Iris pigment epithelial cell (primary cell): ENCODE measurements at regions not wholly inside any gene's neighbourhood (a gene's known extent, or its start where the extent isn't known, plus 50 kb on each side); places are given as distances from the start of the nearest gene placed in this dataset.

ENCODE experiments used
- DNase-seq: peaks from one replicate; pipeline ENCODE4 v3.0.0-alpha.2; 2011; ENCODE audit warnings: low read depth

DNA sequence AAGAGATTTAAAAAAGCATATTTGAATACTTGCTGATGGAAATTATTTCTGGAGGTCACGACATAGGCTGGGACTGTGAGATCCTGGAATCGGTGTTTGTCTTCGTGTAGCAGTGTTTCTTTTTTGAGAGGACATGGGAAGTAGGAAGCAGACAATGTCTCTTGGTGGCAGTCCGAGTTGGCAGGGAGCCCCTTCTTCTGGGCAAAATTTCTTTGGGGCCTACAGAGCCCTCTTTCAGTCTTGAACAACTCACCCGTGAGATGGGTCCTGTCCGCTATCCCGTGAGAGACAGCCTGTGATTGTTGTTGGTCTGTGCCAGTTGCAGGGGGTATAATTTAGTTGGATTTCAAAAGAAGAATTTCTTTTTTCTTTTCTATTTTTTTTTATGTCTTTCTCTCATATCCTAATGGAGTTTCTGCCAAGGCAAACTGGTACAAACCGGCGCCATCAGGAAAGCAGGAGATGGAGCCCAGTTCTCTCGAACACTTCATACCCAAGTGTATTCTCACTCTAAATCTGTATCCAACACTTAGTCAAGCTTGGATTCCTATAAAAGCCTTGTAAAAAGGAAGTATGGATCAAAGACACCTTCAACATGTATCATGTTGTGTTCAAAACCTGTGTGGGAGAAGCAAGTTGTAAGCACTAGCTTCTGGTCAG is 785.1 kb downstream of the MAFB start:
- DNase-seq, result no peak

DNA sequence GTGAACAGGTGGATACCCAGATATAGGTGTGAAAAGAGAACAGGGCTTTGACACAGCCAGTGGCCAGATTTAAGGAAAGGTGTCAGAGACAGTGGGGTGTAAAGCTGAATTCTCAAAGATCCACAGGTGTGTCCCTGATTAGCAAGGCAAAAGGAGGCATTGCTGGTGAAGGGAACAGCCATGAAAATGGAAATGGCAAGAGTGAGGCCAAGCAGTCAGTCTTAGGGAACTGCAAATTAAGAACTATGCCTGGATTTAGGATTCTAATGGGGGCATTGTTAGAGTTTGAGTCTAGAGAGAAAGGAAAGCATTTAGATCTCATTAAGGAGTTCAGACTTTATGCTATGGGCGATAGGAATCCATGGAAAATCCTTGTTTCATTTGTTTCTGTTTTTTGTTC is 789.2 kb downstream of the MAFB start:
- DNase-seq, result no peak

DNA sequence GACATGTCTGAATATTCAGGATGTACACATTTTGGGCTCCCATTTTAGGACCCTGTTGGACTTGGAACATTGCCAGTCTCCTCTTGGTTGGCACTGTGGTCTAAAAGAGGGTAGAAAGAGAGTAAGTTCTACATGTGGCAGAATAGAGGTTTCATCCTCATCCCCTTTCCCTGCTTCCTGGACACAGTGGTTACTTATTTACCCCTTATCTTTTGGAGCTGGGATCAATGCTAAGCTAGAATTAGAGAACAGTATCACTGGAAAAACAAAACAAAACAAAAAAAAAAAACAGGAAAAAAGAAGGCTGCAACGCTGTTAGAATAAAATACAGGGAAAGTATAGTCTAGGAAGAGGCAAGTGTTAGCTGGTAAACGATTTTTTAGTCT is 790.6 kb downstream of the MAFB start:
- DNase-seq, result no peak

DNA sequence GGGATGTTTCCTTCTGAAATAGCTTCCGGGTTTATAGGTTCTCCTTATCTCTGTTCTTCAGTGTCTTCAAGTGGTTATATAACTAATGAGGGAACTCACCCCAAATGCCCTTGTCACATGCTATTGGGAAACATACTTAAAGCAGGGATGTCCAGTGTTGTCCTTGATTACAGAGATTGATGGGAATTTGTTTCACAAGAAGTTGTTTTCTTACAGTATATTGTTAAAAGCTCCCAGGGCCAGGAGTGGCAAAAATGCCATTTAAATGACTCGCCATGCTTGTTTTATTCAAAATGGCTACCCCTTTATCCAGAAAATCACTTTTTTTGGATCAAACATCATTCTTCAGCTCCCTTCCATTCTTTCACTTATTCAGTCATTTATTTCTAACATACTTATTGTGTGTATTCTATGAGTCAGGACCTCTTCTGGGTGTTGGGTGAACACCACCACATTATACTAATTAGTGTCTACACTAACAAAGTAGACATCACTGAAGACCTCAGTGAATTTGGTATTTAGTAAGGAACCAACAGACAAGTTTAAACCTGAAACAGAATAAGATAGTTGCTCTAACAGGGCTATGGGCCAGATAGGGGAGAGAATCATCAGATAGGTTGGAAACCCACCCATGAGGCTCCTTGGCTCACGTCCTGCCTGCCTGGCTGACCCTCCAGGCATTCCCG is 791.1 kb downstream of the MAFB start:
- DNase-seq, result no peak

DNA sequence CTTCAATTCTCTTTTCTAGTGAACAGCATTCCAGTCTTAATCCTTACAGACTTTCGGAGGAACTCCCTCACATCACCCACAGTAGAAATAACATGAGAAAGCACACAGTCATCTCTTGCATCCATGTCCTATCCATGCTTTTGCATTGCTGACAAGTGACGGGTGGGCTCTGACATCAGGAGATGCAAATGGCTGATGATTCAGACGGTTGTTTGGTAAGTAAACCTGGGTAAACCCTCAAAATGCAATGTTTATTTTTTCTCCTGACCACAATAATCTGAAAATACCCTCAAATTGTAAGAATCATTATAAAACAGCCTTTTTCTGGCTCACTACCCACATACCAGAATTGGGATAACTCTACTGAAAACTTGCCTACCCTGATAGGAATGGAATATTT is 792.0 kb downstream of the MAFB start:
- DNase-seq, result peak; percentile 48

DNA sequence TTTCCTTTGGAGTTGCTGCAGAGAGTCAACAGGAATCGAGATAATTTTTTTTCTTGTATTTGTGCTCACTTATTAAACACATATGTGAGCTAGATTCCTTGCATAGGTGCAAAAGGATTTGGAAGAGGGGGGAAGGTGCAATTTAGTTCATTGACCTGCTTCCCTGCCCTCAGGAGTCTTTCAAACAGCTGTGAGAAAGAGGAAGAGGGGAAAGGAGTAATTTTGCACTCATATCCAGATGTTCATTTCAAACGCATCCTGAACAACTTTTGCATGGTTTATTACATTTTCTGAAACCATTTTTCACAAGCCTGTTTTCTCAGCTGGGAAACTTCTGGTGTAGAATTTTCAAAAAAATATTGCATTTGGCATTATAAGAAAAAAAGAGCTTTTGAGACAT is 795.0 kb downstream of the MAFB start:
- DNase-seq, result no peak

DNA sequence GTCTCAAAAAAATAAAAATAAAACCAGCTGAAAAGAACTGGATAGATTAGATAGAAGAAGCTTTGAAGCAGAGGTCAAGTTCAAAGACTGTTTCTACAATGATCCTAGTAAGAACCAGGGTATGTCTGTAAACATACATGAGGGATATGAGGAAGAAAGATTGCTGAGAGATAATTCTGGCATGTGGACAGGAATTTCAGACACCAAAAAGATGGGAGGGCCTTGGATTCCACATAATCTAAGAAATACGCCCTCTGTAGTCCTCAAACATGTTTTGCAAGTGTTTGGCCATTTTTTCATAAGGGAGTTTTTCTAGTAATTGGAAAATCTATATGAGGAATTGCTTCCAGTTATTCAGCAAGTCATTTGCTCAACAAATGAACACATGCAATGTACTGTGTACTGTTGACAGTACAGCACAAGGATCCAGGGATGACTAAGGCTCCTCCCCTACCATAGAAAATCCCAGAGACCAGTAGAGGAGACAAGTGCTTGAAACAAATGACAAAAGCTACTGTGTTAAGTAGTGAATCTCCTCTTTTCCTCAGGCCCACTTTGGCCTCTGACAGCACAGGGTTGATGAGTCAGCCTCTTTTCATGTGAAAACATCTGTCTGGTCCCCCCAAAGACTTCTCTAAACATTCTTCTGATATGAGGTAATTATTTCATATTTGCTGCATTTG is 795.9 kb downstream of the MAFB start:
- DNase-seq, result peak; percentile 26

DNA sequence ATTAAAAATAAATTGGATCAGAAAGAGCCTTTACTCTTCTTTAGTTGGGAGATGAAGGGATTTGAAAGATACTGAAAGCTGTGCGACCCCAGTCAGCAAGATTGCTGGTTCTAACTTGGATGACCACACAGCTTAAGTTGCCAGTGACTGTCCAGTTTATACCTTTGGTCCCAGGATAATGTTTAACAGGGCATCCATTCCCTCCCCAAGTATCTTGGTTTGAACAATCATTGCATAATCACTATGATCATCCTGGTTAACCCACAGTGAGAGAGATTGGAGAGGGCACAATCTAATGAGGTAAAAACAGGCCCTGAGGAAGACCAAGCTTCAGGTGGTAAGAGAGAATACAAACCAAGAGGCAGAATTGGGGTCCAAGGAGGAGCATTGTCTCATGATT is 798.3 kb downstream of the MAFB start:
- no peak for DNase-seq

DNA sequence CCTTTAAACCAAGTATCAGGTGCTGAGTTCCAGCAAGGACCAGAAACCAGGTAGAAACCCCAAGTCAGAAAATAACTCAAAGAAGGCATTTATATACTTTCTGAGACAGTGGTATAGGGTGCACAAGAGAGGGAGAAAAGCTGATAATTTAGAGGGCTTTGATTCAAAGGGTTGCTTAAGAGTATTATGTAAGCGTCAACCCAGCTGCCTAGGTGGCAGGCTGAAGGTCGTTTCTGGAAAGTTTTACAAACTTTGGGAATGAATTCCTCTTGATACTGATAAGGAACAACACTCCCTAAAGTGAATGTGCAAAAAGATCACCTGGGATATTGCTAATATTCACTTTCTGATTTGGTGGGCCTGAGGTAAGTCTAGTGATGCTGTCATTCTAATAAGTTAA is 800.7 kb downstream of the MAFB start:
- DNase-seq, result no peak

DNA sequence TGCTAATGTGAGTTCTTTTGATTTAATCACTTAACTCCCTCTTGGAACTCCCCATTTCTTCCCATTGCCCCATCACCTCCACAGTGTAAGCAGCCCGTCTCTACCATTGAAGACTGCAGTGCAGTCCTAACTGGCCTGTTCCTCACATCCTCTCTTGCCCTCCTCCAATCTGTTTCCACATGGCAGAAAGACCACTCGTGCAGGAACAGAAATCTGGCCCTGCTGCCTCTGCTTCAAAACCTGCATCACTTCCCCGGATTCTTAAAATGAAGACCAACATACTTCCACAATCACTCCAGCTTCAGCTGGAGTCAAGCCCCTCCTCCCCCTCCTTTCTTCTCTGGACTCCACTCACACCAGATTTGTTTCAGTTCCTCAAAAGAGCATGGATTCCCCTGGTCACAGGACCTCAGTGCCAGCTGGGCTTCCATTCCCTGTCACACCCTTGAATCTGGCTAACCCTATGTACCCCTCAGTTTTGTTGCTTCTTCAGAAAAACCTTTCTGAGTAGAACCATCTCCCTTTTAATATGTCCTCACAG is 802.3 kb downstream of the MAFB start:
- no peak for DNase-seq

DNA sequence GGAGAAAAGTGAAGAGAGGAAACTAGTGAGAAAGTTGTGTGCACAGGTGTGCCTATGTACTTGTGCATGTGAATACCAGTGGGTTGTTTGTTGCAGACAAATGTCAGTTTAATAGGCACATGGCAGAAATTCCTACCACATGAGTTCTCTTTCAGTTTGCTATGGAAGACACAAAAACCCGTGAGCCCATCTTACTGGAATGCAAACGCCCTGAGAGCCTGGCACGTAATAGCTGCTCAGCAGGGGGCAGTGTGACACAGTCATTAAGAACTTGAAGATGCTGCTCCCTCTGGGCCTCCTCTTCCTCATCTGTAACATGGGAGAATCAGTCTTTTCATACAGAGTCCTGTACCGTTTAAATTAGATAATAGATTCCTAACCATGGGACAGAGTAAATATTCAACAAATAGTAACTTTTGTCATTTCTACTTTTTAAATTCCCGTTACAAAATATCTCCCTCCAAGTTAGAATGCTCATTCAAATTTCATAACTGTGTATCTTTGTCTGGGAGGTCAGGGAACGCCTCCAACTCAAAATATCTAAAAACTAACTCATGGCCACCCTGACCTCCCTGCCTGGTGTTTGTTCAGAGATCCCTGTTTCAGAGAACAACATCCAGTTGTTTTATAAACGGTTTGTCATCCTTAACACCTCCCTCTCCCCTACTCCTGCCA is 802.9 kb downstream of the MAFB start:
- DNase-seq, result peak; percentile 67

DNA sequence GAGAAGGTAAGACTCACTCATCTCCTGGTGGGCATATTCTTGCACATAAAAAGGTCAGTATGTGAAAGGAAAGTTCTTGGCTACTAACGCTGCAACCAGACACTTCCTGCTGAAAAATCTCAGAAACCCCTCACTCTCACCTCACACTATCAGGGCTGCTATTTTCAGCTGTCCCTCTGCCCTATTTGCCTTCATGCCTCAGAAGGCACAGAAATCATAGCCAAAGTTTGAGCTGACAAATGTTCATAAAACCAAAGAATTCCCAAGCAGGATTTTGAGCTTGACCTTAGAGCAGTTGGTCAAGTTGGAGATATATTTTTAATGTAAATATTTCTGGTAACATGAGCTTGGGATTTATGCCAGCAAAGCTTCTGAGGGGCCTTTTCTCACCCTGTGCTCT is 806.2 kb downstream of the MAFB start:
- no peak for DNase-seq

DNA sequence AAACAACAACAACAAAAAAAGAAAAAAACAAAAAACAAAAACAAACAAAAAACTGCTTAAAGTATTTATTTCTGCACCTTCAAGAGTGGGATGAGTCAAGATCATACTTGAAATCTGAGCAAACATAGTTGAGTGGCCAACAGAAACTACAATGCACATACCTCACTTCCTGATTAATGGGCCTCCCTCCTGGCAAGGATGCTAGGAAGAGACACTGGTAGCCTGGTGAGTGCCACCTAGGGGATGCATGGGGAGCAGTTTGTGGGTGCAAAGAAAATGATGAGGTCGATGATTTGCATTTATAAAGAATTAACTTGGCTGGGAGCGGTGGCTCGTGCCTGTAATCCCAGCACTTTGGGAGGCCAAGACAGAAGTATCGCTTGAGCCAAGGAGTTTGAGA is 808.1 kb downstream of the MAFB start:
- no peak for DNase-seq

DNA sequence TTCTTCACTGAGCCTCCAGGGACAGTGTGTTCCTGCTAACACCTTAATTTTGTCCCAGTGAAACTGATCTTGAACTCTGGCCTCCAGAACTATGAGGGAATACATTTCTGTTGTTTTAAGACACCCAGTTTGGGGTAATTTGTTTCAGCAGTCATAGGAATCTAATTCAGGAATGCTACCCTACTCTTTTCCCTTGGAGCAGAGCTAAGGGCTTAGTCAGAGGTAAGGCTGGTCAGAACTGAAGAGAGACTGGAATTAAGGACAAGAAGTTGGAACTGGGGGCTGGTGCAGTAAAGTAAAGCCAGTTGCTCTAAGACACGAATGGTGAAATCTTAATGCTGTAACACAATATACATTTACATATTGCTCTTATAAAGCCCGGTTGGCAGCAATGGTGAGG is 809.7 kb downstream of the MAFB start:
- DNase-seq, result no peak

DNA sequence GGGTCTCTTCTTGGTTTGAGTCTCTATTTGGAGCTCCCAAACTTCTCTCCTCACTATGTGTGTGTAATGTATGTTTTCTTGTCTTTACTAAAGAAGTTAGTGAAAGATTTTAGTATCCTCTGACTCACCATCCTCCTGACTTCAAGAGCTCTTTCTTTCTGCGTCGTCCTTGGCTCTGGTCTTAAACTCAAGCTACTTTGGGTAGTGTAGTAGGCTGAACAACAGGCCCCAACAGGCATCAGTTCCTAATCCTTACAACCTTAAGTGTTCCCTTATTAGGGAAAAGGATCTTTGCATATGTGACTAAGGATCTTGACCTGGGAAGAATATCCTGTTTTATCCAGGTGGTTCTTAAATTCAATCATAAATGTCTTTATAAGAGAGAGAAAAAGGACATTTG is 810.2 kb downstream of the MAFB start:
- no peak for DNase-seq

DNA sequence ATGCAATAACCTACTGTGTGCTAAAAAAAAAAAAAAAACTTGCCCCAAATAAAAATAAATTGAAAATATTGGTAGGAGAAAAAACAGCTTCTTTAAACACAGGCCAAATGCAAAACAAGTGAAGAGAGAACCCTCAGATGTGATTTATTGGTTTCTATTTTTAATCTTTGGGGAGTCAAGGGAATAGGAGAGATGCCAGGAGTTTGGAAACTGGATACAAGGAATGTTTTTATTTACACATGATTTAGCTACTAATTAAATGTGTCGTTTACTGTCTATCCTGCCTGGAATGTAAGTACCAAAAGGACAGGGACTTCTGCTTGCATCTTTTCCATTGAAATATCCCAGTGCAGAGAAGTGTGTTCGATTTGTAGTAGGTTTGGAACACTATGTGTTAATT is 810.7 kb downstream of the MAFB start:
- DNase-seq, result no peak

DNA sequence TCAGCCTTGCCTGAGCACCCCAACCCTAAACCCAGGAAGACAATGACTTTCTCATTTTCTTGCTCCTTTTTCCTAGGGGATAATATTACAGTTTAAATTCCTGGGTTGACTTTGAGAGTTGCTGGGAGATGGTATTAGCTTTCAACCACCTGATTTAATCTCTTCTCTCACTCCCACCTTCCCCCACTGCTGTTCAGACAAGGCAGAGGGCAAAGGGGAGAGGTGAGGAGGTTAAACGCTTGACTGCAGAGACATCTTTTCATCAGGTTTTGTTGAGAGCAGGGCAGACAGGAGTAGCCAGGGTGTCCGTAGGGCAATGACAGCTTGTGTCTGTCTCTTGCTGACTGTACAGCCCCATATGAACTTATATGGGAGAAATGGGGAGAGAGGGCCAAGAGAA is 811.2 kb downstream of the MAFB start:
- no peak for DNase-seq

DNA sequence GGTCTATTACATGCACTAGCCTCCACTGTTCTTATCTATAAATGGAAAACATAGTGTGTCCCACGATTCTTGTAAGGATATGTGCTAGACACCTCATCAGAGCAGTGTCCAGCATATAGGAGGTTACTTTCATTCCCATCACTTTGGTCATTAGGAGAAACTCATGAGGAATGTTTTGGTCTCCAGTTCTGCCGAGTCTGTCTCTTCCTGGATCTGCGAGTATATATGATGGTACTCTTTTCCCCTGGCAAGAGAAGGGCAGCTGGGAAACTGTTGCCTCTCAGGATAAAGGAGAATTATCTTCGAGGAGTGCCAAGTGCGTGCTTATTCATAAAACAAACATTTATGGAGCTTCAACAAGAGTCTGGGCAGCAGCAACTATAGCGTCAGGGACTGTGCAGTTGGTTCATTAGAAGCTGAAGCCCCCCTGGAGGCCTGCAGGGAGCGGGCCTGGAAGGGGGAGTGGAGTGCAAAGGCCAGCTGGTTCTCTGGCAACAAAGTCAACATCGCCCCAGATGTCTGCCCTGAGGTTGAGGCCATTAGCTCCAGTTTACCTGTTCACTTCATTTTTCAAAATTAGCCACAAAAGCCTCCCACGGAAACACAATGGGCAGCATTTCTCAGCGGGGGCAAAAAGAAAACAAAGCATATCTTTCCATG is 811.9 kb downstream of the MAFB start:
- DNase-seq, result no peak

DNA sequence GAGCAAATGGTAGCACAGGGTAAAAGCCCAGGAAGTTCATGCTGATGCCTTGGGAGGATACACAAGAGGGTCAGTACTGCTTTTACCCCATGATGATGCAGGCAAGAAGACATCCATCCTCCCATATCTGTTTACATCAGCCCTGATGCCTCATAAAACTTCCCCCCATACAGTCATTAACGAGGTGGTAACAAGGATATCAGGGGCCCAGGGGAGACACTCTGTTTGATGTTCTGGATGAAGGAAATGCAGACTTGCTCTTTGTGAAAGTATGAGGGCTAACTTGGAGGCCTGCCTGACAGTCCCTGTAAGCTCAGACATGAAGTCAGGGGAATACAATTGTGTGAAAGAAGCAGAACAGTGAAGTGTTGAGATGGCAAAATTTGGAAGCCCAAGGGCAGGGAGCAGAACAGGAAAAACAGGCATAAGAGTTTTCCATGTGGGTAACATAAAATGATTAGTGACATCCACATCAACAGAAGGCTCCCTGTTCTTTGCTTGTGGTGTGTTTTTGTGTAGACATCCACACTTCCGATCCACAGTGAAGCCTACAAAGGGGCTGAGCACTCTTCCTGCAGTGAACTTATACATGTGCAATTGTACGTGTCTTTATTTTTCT is 813.4 kb downstream of the MAFB start:
- DNase-seq, result no peak

DNA sequence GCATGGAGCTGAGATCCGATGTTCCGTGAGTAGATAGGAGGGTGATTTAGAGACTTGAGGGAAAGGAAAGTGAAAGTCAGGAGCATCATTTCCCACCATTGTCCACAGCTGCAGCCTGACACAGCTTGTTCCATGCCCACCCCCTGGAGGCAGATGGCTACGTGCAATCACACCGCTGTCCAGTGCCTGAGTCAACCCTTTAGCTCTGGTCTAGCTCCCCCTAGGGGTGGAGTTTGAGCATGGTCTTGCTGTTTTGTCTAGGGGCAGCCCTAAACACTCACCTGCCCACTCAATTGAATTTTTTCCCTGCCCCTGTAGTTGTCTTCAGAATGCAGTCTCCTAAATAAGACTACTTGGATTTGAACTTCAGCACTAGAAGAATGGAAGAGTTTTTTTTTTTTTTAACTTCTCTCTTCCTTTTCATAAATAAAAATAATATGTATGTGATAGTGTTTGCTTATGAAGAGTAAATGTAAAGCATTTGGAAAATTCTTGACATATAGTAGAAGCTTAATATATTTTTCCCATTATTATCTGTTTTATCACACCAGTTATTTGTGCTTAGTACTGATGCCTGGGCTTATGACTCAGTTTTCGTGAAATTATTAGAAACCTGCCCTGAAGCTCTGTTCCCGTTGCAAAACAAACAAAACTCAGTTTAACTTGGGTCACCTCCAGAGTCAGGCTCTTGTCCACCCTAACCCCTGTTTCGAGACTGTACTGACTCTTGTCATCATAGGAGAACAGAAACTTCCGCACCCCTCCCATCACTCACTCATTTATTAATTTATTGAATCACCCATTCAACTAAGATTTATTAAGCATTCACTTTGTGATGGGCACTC is 814.8 kb downstream of the MAFB start:
- peak; percentile 34 for DNase-seq

DNA sequence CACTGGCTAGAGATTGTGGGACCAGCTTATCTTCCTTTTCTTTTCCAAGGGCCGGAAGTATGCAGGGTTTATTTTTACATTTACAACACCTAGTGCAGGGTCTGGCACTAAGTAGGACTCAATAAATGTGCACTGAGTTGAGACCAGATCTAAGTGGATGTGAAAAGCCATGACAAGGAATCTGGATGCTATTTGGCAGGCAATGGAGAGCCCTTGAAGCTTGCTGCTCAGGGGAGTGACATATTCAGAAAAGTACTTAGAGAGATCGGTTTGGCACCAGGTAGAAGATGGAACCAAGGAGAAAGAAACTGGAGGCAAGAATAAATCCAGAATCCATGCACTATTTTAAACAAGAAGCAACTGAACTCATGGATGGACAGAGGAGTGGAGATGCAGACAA is 815.8 kb downstream of the MAFB start:
- DNase-seq, result no peak
